COLO829 (cell line): ENCODE measurements at regions not wholly inside any gene's neighbourhood (a gene's known extent, or its start where the extent isn't known, plus 50 kb on each side); places are given as distances from the start of the nearest gene placed in this dataset.
"Not testable (repeated sequence)": the region's sequence is repeated elsewhere in the genome, so short reads cannot be mapped to it uniquely, and the experiment has no call there.

Source experiments
- DNase-seq: peaks from one replicate; pipeline ENCODE4 v3.0.0; 2012; ENCODE audit warnings: low spot score

DNA sequence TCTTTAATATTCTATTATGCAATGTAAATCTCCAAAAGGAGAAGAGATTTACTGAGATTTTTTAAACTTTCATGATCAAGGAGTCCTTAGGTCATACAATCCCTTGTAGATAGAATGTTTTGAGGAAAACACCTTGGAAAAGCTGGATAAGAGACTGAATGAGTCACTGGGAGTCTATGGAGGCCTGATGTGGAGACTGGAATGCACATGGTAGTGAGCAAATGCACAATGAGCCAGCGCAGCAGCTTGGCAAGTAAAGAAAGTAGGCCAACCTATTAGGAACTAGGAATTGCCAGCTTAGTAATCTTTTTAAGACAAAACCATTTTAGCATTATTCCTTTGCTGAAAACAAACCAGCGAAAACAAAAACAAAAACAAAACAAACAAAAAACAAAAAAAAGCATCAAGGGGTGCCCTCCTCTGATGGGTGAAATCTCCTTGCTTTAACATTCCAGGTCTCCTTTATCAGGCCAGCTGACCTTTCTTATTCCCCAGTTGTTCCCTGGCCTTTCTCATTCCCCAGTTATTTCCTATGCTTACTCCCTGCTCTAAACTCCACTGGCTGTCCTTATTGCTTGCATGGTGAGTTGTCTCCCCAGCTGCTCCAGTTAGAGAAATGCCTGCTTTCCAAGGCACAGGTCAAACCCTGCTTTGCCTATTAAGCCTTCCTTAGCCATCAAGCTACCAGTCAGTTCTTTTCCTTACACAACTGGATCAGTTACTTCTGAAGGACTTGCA, 135.8 kb downstream of the PLCE1 start:
- no peak for DNase-seq

DNA sequence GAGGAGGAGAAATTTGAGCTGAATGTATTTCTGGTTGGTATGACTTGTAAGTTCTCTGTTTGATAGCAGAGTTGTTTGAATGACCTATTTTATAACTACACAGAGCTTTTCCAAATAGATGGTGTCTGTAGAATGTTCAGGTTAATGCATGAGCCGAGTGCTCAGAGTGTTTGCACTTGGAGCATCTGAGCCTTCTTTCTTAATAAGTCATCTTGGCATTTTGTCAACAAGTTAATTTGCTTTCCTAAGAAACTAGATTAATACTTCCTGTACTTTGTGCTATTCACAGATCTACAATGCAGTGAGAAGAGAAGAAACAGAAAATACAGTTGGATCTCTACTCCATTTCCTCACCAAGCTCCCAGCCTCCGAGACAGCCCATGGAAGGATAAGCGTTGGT, 138.2 kb downstream of the PLCE1 start:
- DNase-seq, result no peak

DNA sequence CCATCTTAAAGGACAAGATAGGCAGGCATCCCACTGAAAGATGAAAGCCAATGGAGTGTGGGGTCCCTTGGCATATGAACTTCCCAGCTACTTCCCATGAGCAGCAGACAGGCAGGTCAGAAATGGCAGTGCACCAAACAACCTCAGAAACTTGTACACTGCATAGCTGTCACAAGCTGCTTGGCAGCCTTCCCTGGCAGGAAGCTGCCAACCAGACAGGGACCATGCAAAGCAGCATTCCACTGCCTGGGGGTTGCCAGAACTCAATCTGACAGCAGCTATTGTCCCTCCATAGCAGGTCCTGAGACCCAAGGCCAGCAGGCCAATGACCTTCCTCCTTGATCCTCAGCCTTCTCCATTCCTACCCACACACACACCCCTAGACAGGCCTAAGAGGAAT, 139.5 kb downstream of the PLCE1 start:
- DNase-seq, result no peak

DNA sequence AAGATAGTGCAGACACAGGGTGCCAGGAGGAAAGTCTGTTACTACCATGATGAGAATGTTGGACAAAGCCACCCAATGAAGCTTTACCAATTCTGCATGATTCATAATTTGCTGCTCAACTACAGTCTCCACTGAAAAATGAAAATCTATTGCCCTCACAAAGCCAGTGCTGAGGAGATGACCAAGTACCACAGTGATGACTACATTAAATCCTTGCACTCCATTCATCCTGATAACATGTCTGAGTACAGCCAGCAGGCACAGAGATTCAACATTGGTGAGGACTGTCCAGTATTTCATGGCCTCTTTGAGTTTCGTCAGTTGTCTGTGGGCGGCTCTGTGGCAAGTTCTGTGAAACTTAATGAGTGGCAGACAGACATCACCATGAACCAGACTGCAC, 144.0 kb downstream of the PLCE1 start:
- DNase-seq, result no peak

DNA sequence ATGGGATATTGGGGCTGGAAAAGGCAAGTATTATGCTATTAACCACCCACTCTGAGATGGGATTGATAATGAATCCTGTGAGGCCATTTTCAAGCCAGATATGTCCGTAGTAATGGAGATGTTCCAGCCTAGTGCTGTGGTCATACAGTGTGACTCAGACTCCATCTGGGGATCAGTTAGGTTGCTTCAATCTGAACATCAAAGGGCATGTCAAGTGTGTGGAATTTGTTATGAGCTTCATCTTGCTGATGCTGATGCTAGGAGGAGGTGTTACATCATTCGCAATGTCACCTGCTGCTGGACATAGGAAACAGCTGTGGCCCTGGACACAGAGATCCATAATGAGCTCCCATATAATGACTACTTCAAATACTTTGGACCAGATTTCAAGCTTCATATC, 144.7 kb downstream of the PLCE1 start:
- no peak for DNase-seq

DNA sequence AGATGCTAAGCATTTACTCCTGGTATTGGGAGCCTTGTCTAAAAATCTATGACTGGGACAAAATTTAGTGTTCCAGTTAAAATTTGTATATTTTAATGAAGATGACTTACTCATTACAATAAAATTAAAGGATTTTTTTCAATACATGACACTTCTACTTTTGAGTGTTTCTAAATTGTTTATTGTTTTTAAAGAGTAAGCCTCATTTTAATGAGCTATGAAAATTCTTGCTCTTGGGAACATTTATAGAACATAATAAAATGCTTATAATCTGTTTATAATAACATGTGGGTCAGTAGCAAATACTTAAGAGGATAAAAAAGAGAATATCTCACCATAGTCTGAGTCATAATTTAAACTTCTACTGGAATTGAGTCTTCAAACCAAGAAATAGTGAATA, 149.5 kb downstream of the PLCE1 start:
- DNase-seq, result no peak

DNA sequence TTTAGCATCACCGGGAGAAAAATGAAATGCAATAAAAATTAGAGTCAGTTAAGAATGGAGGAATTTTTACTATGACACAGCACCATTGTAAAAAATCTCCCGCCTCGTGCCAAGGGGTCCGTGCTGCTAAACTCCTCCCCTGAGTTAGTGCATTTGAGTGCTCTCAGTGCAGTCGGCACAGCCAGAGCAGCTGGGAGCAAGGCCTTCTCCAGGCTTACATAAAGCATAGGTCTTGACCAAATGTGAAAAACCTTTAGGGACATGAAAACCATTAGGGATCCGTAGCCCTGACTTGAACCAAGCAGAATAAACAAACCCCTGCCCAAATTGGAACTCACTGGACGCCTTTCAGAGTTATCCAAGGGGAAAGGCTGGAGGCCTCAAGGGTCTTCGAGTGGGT, 152.6 kb downstream of the PLCE1 start:
- no peak for DNase-seq

DNA sequence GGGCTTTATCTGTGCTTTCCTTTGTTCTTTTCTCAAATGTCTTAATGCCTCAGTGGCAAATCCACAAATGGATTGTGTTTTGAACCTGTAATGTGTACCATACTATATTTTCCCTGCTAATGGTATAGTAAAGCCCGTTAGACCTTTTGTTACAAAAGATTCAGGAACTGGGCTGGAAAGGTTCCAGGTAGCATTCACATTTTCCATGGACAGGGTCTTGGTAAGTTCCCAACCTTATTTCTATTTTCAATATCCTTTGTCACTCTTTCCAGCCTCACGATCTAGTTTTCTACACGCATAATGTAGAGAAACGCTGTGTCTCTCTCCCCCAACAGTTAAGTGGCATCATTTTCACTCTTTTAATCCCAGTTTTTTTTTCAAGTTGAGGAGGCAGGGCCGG, 153.0 kb downstream of the PLCE1 start:
- no peak for DNase-seq

DNA sequence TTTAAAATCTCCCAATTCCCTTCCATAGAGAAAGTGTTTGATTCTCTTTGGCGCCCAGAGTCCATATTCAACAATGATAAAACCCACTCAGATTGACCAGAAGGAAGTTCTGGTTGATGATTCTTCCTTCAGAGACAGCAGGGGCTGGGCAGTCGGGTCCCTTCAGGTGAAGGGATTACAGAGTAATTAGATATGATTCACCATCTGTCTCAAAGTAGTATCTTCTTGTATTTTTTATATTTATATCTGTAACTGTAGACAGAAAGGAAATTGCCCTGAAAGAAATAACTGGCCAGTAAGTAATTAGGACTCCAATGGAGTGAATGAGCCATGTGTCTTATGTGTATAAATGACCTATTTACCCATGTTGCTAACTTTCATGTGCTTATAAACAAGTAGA, 156.0 kb downstream of the PLCE1 start:
- no peak for DNase-seq

DNA sequence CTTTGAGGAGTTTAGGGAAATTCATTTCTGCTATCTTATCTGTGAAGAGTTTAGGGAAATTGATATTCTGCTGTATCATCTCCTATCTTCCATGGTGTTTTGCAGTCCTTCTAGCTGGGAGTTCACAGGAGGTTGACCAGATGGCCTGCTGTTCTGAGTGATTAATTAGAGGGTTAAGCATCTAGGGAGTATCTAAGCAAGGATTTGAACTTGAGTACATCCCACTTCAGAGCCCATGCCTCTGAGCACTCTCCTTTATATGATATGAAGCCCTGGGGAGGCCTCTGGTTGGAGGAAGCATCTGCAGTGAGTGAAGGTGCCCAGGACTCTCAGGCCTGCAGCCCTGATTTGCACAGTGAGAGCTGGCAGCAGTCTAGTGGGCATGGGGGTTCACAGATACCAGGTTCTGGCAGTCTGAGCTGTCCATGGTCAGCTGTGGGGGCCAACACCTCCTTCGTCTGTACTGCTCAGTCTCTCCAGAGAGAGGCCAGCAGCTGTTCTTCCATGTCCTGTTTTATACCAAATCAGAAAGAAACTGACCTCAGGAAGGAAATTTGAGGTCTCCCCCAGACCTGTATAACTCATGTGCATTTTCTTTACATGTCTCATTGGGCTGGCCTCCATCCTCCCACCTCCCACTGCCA, 156.9 kb downstream of the PLCE1 start:
- no peak for DNase-seq

DNA sequence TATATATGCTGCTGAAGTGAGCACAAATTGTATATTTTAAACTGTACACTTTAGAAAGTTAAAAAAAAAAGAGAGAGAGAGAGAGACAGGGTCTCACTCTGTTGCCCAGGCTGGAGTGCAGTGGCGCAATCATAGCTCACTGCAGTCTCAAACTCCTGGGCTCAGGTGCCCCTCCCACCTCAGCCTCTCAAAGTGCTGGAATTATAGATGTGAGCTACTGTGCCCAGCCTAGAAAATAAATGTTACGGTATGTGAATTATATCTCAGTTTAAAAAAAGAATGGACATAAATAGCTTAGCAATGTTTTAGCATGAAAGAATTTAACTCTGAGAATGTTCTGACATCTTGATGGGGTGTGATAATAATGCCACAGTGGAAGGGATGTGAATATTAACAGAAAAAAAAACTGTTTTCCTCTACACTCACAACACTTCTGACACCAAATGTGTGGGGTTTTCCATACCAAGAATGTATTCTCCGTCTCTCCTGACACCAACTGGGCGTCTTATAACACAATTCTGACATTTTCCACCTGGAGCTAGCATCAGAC, 162.1 kb downstream of the PLCE1 start:
- no peak for DNase-seq

DNA sequence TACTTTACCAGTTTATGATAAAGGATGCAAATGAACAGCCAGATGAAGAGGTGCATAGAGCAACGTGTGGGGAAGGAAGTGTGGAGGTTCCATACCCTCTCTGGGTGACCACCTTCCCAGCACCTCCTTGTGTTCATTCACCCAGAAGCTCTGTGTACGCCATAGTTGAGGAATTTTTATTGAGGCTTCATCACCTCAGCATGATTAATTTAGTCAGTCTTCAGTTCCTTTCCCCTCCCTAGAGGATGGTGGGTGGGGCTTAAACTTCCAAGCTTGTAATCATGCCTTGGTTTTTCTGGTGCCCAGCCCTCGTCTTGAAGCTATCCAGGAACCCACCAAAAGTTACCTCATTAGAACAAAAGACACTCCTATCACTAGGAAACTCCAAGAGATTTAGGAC, 162.7 kb downstream of the PLCE1 start:
- DNase-seq, result no peak

DNA sequence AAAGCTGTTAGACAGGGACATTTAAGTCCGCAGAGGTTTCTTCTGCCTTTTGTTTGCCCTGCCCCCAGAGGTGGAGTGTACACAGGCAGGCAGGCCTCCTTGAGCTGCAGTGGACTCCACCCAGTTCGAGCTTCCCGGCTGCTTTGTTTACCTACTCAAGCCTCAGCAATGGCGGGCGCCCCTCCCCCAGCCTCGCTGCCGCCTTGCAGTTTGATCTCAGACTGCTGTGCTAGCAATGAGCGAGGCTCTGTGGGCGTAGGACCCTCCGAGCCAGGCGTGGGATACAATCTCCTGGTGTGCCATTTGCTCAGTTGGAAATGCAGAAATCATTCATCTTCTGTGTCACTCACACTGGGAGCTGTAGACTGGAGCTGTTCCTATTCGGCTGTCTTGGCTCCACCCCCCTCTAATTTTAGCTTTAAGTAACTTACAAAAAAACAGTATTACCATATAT, 171.5 kb downstream of the PLCE1 start:
- not testable (repeated sequence) for DNase-seq

DNA sequence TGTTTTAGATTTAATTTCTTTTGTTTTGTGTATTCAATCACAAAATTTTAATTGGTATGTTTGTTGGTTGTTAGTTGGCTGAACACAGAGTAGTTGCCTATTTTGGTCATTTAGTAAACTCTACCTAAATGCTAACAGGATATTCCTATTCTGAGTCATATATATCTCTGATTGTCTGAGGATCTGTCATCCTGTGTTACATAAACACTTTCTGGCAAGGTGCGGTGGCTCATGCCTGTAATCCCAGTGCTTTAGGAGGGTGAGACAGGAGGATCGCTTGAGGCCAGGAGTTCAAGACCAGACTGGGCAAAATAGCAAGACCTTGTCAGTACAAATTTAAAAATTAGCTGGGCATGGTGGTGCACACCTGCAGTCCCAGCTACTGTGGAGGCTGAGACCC, 178.6 kb downstream of the PLCE1 start:
- DNase-seq, result no peak

DNA sequence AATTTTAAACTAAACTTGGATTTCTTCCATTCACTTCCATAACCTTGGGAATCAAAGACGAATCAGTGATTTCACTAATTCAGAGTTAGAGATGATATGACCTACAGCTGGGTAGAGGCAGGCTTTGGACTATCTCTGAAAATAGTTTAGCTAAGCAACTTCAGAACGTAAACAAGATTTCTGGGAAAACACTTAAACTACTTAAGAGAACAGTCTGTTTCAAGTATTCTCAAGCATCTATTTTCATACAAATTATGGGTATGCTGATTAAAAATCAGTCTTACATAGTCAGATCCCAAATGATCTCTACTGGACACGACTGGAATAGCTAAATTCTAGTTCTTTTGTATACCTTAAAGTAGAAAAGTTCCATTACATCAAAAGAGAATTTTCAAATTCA, 179.9 kb downstream of the PLCE1 start:
- DNase-seq, result no peak

DNA sequence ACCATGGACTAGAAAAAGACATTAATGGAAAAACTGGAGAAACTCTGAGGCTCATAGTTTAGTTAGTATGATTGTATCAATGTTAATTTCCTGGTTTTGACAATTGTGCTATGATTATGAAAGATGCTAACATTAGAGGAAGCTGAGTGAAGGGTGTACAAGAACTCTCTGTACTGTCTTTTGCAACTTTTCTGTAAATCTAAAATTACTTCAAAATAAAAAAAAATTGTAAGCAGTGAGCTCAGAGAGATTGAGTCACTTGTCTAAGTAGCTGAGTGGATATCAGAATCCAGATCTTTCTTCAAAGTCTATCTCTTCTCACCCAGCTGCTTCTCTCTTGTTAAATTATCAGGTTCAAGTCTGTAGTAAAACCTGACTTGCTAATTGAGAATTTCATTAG, 181.1 kb downstream of the PLCE1 start:
- no peak for DNase-seq

DNA sequence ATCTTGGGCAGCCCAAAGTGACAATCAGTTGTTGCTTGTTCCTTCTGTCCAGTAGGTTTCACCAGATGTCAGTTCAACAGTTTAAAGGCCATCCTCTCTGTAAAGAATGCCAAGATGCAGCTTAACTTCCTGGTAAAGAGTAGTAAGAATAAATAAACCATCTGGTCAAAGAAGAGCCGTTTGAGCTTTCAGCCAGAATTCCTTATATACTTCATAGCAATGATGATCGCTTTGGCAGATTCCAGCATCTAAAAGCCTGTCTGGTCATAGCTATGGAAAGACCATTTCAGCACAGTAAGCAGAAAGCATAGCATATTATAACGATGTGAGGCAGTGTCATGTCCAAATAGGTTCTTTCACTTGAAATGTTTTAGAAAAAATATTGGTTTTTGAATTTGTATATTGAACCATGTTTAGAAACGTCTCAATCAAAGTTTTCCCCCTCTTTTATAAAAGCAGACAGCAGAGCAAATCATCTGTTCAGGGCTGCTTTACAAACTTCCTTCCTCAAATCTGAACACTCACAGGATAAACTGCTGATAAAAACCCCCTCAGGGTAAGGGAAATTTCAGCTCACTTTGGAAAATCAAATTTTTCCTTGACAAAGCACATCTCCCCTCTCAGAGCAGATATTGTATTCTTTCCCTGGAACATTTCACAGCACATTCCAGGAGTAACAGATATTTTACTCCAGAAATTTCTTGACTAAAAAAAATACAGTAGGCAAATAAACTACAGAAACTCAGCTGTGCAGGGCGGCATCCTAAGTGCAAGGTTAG, 184.1 kb downstream of the NOC3L start:
- no peak for DNase-seq

DNA sequence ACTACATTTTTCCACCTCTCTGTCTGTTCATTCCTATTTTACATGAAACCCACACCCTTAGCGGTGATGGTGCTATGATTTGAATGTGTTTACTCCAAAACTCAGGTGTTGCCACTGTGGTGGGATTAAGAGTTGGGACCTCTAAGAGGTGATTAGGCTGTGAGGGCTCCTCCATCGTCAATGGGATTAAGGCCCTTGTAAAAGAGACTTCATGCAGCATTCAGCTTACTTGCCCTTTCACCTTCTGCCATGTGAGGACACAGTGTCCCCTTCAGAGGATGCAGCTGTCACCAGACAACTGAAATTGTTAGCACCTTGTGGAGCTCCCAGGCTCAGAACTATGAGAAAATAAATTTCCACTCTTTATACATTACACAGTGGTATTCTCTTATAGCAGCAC, 182.2 kb downstream of the NOC3L start:
- no peak for DNase-seq

DNA sequence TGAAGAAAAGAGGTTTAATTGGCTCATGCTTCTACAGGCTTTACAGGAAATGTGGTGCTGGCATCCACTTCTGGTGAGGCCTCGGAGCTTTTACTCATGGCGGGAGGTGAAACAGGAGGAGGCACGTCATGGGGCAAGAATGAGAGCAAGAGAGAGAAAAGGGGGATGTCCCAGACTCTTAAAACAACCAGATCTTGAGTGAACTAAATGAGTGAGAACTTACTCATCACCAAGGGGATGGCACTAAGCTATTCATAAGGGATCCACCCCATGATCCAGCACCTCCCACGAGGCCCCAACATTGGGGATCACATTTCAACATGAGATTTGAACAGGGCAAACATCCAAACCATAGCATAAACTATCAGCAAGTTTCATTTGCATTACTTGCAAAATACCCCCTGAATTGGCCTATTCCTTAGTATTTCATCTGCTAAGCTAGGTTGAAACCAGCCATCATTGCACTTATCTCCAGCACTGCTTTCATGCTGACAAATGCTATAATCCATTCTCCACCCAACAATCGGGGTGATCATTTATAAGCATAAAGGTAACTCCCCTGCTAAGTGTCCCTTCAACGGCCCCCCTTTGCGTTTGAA, 179.0 kb downstream of the NOC3L start:
- no peak for DNase-seq

DNA sequence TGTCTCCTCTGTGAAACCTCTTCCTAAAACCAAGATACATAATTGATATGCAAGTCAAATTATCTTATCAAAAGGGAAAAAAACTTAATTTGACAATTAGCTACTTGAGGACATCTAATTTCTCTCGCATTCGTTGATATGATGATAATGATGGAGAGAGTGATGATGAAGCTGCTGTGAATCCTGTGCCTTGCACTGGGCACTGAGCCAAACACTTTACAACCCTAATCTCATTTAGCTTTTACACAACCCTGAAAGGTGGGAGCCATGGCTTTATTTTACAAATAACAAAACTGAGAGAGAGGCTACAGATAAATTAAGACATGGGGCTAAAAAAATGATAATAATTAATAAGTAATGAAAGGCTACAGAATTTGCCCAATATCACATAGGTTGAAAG, 176.0 kb downstream of the NOC3L start:
- no peak for DNase-seq

DNA sequence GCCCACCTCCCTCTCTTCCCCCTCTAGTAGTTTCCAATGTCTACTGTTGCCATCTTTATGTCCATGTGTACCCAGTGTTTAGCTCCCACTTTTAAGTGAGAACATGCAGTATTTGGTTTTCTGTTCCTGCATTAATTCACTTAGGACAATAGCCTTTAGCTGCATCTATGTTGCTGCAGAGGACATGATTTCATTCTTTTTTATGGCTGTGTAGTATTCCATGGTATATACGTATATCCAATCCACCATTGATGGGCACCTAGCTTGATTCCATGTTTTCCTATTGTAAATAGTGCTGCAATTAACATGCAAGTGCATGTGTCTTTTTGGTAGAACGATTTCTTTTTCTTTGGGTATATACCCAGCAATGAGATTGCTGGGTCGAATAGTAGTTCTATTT, 170.4 kb downstream of the NOC3L start:
- no peak for DNase-seq

DNA sequence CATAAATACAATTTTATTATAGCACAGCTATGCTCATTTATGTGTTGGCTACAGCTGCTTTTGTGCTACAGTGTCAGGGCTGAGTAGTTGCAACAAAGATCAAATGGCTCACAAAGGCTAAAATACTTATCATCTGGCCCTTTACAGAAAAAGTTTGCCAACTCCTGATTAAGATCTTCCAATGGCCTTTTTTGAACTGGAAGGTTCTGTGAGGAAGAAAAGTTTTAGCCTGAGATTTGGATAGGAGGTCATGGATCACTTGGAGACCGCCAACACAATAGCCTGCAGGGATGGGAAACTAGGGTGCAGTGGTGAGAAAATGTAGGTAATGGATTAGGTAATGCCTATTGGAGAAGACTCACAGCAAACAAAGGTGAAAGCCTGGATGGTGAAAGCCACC, 169.8 kb downstream of the NOC3L start:
- DNase-seq, result no peak
